ENCODE measurements at regions not wholly inside any gene's neighbourhood (a gene's known extent, or its start where the extent isn't known, plus 50 kb on each side); places are given as distances from the start of the nearest gene placed in this dataset.
"Not testable (repeated sequence)": the region's sequence is repeated elsewhere in the genome, so short reads cannot be mapped to it uniquely, and the experiment has no call there.

GRCh38 chr4:75422998-75423397 lies 91.2 kb downstream of the RCHY1 start:
- no peaks in the 10 kb centered on the region for H3K36me3 ChIP-seq
- no peak for ATAC-seq
- H3K4me3 ChIP-seq, result no peak overlapping the region
- TF ChIP-seq CTCF (IDR thresholded peaks at IDR 0.05), result no peak
- no peak for TF ChIP-seq POLR2AphosphoS5 (IDR thresholded peaks at IDR 0.05)
- no peak for TF ChIP-seq EP300 (IDR thresholded peaks at IDR 0.05)
- TF ChIP-seq POLR2A (IDR thresholded peaks at IDR 0.05), result no peak
- no peak overlapping the region for H3K27ac ChIP-seq
- no peaks in the 10 kb centered on the region for H3K27me3 ChIP-seq
- 38 to 40% methylated on average over 1 of the region's 1 CpG for WGBS, 2 donors (ENCODE audit: low coverage in 1 of 2)
- no peaks in the 10 kb centered on the region for H3K4me1 ChIP-seq
- H3K9me3 ChIP-seq, result peaks cover 0 to 7% (median 0%) of the 10 kb centered on the region in 3 donors

- no peak for ATAC-seq
- H3K4me3 ChIP-seq, result no peak overlapping the region
- no peaks in the 10 kb centered on the region for H3K4me1 ChIP-seq
- TF ChIP-seq POLR2A (IDR thresholded peaks at IDR 0.05) (no peak), POLR2AphosphoS5 (IDR thresholded peaks at IDR 0.05) (no peak), CTCF (IDR thresholded peaks at IDR 0.05) (no peak), EP300 (IDR thresholded peaks at IDR 0.05) (no peak)
- peaks cover 0 to 7% (median 0%) of the 10 kb centered on the region in 3 donors for H3K9me3 ChIP-seq
- no peaks in the 10 kb centered on the region for H3K36me3 ChIP-seq
- no peaks in the 10 kb centered on the region for H3K27me3 ChIP-seq
- H3K27ac ChIP-seq, result no peak overlapping the region
- no CpG with 5 or more reads among the region's 2 CpGs for WGBS, 2 donors (ENCODE audit: low coverage in 1 of 2)
These were observed 101.5 kb downstream of the RCHY1 start for GRCh38 chr4:75412746-75413145.

GRCh38 chr4:75398501-75398900 lies 115.7 kb downstream of the RCHY1 start:
- Histone ChIP-seq H3K36me3 (no peaks in the 10 kb centered on the region), H3K4me1 (no peaks in the 10 kb centered on the region), H3K27me3 (no peaks in the 10 kb centered on the region), H3K9me3 (no peaks in the 10 kb centered on the region), H3K27ac (no peak overlapping the region), H3K4me3 (no peak overlapping the region)
- 79 to 88% methylated on average over 3 to 4 of the region's 4 CpGs for WGBS, 2 donors (ENCODE audit: low coverage in 1 of 2)
- no peak for ATAC-seq
- no peak for TF ChIP-seq EP300 (IDR thresholded peaks at IDR 0.05)
- TF ChIP-seq POLR2A (IDR thresholded peaks at IDR 0.05), result no peak
- no peak for TF ChIP-seq POLR2AphosphoS5 (IDR thresholded peaks at IDR 0.05)
- TF ChIP-seq CTCF (IDR thresholded peaks at IDR 0.05), result no peak

- Histone ChIP-seq H3K4me3 (no peak overlapping the region), H3K4me1 (no peaks in the 10 kb centered on the region), H3K36me3 (no peaks in the 10 kb centered on the region), H3K27ac (no peak overlapping the region), H3K9me3 (no peaks in the 10 kb centered on the region), H3K27me3 (no peaks in the 10 kb centered on the region)
- ATAC-seq, result no peak
- WGBS, 2 donors (ENCODE audit: low coverage in 1 of 2), result 67 to 83% methylated on average over 1 of the region's 1 CpG
- no peak for TF ChIP-seq EP300 (IDR thresholded peaks at IDR 0.05)
- TF ChIP-seq POLR2A (IDR thresholded peaks at IDR 0.05), result no peak
- no peak for TF ChIP-seq CTCF (IDR thresholded peaks at IDR 0.05)
These were observed 122.6 kb downstream of the RCHY1 start for GRCh38 chr4:75391489-75392166.

GRCh38 chr4:75386426-75386825 lies 127.8 kb downstream of the RCHY1 start:
- H3K4me3 ChIP-seq, H3K27me3 ChIP-seq, H3K27ac ChIP-seq, ATAC-seq, H3K36me3 ChIP-seq, H3K9me3 ChIP-seq, H3K4me1 ChIP-seq: not testable (repeated sequence)
- WGBS, 2 donors (ENCODE audit: low coverage in 1 of 2), result 70 to 96% methylated on average over 4 to 5 of the region's 12 CpGs
